ENCODE measurements at regions not wholly inside any gene's neighbourhood (a gene's known extent, or its start where the extent isn't known, plus 50 kb on each side); places are given as distances from the start of the nearest gene placed in this dataset.
"Not testable (repeated sequence)": the region's sequence is repeated elsewhere in the genome, so short reads cannot be mapped to it uniquely, and the experiment has no call there.

DNA sequence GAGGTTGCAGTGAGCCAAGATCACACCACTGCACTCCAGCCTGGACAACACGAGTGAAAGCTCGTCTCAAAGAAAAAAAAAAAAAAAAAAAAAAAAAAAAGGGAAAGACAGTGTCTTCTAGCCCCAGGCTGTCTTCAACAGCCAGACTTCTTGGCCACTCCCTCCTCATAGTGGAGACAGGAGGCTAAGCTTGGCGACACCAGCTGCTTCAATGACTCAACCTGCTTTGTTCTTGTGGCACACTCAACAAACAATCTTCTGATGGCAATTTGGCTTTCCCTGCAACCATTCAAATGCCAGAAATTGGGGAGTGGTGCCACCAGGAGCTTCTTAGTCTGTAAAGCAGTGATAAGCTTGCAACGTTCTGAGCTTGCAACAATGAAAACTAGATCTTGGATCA is 290.4 kb upstream of the DYNLRB2 start:
- DNase-seq, result no peak

DNA sequence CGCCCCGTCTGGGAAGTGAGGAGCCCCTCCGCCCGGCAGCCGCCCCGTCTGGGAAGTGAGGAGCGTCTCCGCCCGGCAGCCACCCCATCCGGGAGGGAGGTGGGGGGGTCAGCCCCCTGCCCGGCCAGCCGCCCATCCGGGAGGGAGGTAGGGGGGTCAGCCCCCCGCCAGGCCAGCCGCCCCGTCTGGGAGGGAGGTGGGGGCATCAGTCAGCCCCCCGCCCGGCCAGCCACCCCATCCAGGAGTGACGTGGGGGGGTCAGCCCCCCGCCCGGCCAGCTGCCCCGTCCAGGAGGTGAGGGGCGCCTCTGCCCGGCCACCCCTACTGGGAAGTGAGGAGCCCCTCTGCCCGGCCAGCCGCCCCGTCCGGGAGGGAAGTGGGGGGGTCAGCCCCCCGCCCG is 297.5 kb upstream of the DYNLRB2 start:
- not testable (repeated sequence) for DNase-seq

DNA sequence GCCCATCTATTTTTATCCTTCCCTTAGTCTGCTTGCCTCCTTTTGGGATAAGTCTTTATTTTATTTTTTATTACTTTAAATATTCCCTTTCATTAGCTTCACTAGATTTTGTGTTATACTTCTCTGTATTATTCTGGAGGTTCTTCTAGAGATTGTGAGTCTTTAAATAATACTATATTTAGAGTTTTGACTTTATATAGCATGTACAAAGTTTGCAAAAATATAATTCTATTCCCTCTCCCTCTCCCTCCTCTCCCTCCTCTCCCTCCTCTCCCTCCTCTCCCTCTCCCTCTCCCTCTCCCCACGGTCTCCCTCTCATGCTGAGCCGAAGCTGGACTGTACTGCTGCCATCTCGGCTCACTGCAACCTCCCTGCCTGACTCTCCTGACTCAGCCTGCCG is 298.5 kb upstream of the DYNLRB2 start:
- not testable (repeated sequence) for DNase-seq

DNA sequence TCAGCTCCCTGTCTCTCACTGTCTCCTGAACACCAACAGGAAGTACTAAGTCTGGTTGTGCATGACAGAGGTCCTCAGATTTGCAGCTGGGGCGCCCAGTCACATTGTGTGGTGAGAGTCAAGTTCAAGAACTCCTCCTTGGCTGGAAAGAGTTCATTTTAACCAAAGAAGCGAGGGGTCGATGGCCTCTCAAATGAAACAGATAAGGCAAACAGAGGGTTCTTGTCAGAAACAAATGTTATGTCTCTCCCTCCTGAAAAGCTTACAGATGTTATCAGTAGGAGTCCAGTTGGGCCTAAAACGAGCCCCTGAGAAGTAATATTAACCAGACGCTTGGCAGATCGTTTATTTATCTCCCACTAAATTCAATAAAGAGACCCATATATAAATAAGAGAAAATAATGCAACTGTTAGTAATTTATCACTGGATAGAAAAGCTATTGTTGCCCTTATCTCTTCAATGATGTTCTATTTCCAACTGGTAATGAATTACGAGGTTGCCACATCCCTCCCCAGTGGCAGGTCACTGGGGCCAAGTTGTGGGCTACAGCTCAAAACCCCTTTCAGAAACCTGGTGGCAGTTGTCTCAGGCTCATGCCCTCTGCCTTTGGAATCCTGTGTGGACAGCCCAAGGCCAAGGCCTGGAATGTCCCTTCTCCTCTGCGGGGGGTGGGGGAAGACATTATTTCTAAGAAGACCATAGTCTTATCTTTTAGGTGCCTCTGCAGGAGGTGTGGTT is 307.5 kb upstream of the DYNLRB2 start:
- no peak for DNase-seq

DNA sequence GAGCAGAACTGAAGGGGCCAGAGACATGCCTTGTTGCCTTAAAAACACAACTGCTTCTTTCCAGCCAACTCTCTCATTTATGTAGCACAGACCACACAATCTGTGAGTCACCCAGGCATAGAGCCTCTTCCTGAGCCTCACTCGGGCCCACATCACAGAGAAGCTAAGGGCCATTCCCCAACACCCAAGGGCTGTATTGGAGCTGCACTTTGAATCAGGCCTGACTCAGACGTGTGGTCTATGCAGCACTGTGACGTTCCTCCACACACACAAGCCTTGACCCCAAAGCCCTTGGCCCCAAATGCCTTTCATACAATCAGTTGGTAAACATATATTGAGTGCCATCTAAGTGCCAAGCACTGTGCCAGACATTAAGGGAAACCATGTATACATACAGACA is 308.9 kb upstream of the DYNLRB2 start:
- DNase-seq, result no peak

DNA sequence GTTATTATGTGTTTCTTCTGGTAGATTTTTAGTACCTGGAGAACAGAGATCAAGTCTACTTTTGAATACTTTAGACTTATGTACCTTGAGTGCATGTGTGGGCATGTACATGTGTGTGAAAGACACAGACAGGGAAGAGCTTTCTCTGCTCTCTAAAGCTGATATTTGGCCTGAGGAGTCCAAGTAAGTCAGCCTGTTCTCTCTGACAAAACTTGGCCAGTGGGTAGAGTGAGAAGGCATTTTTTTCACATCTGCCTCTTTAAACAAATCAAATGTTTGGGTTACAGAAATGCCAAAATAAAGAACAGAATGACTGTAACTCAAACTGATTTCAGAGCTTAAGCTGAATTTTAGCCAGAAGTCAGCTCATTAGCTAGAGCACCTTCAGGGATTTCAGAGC is 309.7 kb upstream of the DYNLRB2 start:
- DNase-seq, result no peak

DNA sequence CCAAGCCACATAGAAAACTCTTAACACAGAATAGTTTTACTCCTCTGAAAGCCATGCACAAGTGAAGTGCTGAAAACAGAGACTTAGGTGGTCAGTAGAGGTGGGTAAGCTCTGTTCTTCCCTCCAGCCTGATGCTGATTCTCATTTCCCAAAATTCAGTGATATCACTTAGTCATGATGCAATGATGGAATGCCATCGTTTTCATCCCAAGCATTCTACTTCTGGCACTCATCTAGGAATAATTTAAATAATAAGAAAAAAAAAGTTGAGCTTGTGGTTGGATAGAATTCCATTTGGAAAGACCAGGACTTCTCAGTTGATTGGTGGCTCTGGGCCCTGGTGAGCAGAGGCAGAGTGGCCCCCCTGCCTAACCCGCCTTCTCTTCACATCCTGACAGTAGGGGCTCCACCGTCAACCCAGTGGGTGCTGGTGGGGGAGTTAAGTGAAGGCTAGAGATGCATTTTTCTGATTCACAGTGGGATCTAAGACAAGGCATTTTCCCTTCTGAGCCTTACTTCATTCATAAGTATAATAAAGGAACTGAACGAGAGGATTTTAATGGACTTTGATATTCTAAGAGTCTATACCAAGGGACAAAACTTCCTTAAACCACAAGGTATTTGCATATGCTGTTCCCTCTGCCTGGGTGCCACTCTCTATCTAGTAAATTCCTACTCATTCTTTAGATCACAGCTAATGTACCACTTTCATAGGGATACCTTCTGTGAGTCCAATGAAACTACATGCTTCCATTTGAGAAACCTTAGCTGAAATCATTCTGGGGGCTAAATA is 310.3 kb upstream of the DYNLRB2 start:
- no peak for DNase-seq

DNA sequence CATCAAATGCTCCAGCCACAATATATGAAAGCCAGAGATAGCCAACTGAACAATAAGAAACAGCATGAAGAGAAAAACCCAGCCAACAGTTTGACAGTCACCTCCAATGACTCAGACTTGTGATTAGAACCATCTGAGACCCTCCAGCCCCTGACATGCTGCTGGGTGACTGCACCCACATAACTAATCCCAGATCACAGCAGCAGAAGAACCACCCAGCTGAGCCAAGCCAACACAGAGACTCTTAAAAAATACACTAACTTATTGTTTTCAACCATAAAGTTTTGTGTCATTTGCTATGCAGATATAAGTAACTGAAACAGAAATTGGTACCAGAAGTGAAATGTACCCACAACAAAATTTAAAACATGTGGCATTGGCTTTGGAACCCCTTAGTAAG is 314.3 kb upstream of the DYNLRB2 start:
- DNase-seq, result no peak

DNA sequence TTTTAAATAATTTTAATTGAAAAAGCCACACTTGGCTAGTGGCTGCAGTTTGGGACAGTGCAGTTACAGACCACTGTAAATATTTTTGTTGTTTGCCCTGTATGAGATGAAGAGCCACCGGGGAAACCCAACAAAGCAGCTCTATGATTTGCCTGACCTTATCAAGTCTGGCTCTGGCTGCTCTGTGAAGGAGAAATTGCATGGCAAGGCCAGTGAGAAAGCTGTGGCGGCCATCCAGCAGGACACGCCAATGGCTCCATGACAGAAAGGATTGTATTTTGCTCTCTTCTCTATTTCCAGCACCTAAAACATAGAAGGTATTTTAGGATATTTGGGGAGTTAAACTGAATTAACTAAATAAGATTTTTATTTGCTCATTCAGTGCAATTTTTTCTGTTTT is 330.0 kb upstream of the DYNLRB2 start:
- no peak for DNase-seq

DNA sequence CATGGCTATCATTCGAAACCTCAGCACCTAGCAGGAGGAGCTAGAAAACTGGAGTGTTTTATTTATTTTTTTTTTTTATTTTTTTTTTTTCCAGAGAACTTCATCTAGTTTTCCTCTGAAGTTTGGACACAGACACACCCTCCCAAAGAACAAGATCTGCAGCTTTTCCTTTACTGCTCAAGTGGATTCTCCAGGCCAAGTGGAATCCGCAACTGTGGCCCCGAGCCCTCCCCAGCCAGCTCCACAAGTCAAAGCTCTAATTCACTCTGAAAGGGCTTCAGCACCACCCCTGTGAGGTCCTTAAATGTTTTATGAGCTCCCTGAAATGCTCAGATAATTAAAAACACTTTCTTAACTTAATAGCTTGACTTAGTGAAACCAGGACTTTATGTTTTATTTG is 332.1 kb upstream of the DYNLRB2 start:
- no peak for DNase-seq

DNA sequence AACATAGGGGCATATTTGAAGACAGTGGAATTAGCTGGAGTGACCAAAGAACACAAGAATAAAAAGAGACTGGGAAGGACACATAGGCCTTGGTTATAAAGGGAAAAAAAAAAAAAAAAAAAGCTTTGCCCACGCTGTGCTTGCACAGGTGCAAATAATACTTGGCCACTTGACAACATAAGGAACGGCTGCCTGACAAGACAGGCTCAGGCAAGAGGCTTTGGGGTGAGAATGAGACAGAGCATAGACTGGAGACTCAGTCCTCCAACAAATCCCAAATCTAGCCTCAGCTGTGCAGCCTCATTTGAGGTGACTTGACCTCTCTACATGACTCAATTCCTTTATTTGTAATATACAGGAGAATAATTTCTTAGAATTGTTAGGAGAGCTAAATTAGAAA is 332.8 kb upstream of the DYNLRB2 start:
- no peak for DNase-seq

DNA sequence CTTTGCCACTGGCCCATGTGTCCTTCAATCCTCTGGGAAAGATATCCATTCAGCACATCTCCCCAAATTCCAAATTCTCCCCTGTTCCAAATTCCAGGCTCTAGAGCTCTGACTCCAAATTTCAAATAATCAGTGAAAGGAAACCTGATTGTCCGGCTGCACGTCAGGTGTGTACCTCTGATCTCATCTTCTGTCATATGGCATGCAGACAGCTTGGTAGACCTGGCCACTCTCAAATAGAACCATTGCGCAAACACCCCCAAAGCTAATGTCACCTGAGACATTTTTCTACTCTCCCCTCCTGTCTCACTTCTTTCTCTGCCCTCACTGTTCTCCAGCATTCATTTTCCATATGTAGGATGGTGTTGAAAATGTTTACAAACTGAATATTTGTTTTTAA is 337.0 kb upstream of the DYNLRB2 start:
- DNase-seq, result no peak

DNA sequence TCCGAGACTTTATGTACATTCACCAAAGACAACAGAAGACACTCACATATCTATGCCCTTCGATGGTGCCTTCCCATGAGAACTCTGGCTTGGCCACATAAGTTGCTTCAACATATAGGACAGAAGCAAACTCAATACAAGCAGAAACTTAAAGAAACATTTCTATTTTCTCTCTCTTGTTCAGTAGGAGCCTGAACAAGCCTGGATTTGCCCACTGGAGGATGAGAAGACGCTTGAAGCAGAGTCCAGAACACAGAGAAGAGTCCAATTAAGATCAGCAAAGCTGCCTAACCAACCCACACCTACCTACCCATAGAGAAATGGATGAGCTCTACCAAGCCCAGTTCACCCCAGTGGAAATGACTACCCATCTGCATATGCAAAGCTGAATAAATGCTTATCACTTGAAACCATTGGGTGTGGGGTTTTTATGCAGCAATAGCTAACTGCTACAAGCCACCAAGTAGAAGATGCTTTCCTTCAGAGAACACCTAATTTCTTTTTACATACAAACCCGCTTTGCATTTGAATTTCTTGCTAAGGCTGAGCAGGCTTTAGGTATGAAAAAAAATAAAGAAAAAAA is 337.9 kb upstream of the DYNLRB2 start:
- DNase-seq, result no peak

DNA sequence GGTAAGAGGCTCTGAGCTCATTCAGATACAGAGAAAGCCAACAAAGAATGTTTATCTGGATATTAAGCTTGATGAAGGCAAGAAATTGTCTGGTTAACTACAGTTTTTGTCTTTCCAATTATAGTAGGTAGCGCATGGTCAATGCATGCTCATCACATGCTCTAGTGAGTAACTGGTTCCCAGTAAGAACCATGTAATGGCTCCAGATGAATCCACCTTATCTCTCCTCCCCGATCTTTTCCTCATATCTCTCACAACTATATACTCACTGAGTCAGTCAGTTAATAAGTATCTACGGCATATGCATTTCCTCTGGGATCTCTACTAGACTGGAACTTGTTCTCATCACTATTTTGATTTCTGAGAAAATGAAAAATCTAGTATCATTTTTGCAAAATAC is 340.7 kb upstream of the DYNLRB2 start:
- no peak for DNase-seq

DNA sequence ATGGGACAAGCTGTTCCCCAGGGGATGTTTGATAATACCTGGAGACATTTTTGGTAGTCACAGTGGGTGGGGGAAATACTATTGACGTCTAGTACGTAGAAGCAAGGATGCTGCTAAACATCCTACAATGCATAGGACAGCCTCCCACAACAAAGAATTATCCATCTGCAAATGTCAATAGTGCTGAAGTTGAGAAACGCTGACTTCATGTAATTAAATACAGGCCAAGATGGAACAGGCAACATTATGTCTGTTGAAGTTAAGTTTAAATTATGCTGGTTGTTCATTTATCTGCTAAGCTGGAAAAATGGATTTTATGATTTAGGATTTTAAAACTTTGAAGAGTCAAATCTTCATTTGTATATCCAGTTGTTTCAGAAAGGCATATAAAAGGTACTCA is 341.2 kb upstream of the DYNLRB2 start:
- no peak for DNase-seq

DNA sequence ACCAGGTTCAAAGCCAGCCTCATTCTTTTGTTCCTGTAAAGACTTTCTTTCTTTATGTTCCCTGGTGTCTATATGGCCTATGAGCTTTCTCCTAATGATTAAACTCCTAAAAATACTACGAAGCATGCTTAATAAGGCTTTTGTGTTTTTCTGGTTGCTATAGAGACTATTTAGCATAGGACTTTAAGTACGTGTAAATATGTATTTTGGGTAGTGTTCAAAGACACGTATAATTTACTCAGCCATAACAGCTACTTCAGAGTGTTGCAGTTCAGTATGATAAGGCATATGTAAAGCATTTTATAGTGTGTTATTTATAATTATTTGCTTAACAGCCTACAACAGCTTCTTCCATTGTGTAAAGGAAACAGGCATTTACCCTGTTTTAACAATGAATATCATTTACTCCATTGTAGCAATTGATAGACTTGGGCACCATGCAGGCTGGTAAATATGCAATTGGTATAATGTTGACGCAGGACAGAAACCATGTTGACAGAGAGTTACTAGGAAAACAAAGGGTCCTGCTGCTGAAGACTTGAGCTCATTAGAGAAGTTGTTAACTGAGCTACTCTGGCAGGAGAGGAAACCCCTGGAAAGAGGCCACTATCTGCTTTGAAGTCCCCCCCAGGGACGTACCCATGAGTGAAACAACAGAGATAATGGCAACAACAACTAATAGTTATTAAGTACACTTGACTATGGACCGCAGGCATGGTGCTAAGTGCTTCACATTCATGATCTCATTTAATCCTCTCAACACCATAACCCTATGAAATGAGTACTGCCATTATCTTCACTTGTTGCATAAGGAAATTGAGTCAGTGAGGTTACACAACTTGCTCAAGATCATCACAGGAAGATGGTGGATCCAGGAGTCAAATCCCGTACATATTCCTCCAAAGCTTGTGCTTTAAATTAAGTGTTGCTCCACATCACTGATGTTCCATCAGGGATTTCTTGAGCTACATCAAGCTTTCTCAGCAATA is 342.2 kb upstream of the DYNLRB2 start:
- DNase-seq, result no peak

DNA sequence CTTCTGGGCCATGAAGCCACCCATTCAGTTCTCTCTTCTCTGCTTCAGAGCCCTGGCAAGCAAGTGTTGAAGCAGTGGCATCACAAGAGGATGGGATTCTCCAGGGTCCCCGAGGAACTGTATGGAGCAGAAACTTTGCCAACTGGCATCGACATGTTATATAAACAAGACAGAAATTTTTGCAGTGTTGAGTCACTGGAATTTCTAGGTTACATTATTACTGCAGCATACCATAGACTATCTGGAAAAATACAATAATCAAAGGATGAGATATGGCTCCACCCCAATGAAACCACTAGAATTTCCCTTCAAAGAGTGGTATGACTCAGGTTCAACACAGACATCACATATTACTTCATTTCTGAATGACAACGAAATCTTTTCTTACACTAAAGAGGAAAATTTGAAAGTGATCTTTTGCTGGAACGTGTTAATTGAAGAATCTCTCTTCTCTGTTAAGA is 343.0 kb upstream of the DYNLRB2 start:
- DNase-seq, result peak in 1 of 3 donors; percentile 32

DNA sequence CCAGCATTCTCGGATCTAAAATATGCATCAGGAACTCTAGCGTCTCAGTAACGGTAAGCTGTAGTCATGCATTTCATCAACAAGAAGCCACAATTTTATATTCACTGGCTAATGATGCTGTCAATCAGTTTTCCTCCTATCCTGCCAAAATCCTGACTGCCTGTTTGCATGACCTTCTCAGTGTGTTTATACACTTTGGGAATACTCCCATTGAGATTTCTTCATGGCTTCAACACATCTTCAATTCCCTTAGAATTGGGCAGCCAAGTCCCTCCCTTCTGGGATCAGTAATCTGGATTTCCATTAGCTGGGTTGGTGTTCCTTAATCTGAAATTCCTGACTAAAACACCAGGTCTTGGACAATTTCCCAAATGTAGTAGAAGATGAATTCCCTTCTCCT is 348.9 kb upstream of the DYNLRB2 start:
- no peak for DNase-seq

DNA sequence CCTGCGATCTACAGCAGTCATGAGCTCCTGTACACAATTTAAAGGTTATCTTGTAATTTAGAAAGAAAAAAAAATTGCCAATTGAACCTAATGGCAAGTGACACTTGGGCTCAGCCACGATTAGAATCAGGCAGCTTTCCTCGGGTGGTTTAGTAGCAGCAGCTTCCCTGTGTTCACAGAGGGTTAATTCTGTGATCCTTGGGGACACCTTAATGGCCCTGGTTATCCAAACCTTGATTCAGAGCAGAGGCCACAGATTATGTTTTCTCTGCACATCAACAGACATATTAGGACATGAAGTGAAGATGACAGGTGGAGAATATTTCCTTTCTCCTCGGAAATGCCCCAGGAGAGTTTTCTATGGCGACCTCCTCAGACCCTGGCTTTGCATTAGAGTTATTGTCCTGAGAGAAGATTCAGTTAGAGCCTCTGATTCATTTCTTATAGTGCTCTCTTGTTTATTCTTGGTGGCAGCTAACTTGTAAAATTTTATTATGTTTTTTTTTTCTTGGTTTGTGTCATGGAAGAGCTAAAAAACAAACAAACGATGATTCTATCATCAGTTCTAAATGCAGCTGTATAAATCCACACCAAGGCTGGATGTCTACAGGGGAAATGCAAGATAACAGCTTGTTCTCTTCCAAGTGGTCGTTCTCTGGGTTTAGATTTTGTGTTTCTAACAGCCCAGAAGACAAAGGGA is 351.2 kb upstream of the DYNLRB2 start:
- no peak for DNase-seq

DNA sequence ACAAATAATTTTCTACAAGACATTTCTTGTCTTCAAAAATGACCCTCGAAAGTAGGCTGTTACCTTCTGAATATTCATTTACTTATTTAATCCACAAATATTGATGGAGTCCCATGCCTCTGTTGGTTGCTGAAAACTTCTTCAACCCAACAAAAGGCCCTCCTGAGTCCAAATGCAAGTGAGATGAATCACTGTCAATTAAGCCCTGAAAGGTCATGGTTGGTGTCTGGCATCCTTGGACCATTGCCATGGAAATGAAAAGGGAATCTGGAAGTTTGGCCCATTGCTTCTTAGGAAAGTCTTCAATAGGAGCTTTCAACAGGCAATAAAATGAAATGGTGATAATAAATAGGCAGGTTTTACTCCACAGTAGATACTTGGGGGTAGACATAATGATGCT is 364.7 kb upstream of the DYNLRB2 start:
- DNase-seq, result no peak

DNA sequence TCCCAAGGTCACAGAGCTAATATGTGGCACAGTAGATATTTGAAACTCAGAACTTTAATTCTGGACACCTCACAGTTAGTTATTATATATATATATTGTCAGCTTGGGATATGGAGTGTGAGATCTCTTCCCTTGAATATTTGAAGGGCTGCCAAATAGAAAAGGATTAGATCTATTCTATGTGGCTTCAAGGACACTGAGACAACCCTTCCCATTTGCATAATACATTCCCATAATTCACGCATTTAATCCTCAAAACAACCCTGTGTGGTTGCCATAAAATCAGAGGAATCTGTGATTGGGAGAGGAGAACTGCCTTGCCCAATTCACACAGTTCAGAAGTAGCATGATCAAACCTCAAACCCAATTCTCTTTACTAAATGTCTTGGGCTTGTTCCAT is 365.8 kb upstream of the DYNLRB2 start:
- DNase-seq, result no peak

DNA sequence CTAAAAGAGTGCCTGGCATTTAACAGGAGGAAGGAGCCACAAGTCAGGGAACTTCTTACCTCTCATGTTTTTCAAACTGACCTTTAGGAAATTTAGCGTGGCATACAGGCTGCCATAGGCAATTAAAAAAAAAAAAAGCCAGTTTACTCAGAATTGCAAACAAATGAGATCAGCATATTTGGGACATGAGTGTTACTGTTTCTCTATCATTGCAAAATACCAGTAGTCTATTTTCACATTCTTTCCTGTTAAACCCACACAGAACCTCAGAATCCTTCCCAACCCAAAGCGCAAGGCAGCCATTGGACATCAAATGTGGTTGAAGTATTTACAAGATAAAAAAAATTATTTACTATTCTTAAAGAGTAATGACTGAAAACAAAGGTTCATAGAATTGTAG is 366.4 kb upstream of the DYNLRB2 start:
- DNase-seq, result no peak
